Activated T-helper 9 cell treated with anti-CD3 and anti-CD28 coated beads, Interleukin-2, amount 50 U/mL, for 16 hours (primary cell): ENCODE measurements at regions not wholly inside any gene's neighbourhood (a gene's known extent, or its start where the extent isn't known, plus 50 kb on each side); places are given as distances from the start of the nearest gene placed in this dataset.

Experiments
- DNase-seq: peaks from one replicate; pipeline ENCODE4 v3.0.0-alpha.2; 2020; ENCODE audit warnings: low read depth

- DNase-seq, result no peak
These were observed 125.9 kb upstream of the FSTL4 start for GRCh38 chr5:133738271-133738670.

- DNase-seq, result no peak
These were observed 124.2 kb upstream of the FSTL4 start for GRCh38 chr5:133736512-133736911.

- no peak for DNase-seq
These were observed 123.0 kb upstream of the FSTL4 start for GRCh38 chr5:133735346-133735745.

- DNase-seq, result no peak
These were observed 122.6 kb upstream of the FSTL4 start for GRCh38 chr5:133734916-133735315.

GRCh38 chr5:133732536-133732935 lies 120.2 kb upstream of the FSTL4 start:
- DNase-seq, result no peak

- no peak for DNase-seq
These were observed 119.6 kb upstream of the FSTL4 start for GRCh38 chr5:133731951-133732350.

- no peak for DNase-seq
These were observed 118.5 kb upstream of the FSTL4 start for GRCh38 chr5:133730866-133731265.

- DNase-seq, result no peak
These were observed 118.0 kb upstream of the FSTL4 start for GRCh38 chr5:133730346-133730745.

- DNase-seq, result no peak
These were observed 117.5 kb upstream of the FSTL4 start for GRCh38 chr5:133729800-133730199.

- no peak for DNase-seq
These were observed 116.1 kb upstream of the FSTL4 start for GRCh38 chr5:133728475-133728874.

GRCh38 chr5:133727636-133728035 lies 115.3 kb upstream of the FSTL4 start:
- DNase-seq, result no peak

- no peak for DNase-seq
These were observed 111.5 kb upstream of the FSTL4 start for GRCh38 chr5:133723651-133724366.

GRCh38 chr5:133723126-133723525 lies 110.8 kb upstream of the FSTL4 start:
- DNase-seq, result no peak

- no peak for DNase-seq
These were observed 109.0 kb upstream of the FSTL4 start for GRCh38 chr5:133721365-133721764.

- DNase-seq, result no peak
These were observed 106.1 kb upstream of the FSTL4 start for GRCh38 chr5:133718457-133718856.

GRCh38 chr5:133716532-133717183 lies 104.3 kb upstream of the FSTL4 start:
- no peak for DNase-seq

GRCh38 chr5:133715616-133716015 lies 103.3 kb upstream of the FSTL4 start:
- DNase-seq, result no peak

- DNase-seq, result no peak
These were observed 102.9 kb upstream of the FSTL4 start for GRCh38 chr5:133715216-133715615.

- DNase-seq, result no peak
These were observed 102.0 kb upstream of the FSTL4 start for GRCh38 chr5:133714161-133714915.

- DNase-seq, result no peak
These were observed 101.4 kb upstream of the FSTL4 start for GRCh38 chr5:133713751-133714150.

GRCh38 chr5:133713209-133713608 lies 100.9 kb upstream of the FSTL4 start:
- no peak for DNase-seq

GRCh38 chr5:133712562-133712961 lies 100.2 kb upstream of the FSTL4 start:
- DNase-seq, result no peak

- DNase-seq, result no peak
These were observed 96.9 kb upstream of the FSTL4 start for GRCh38 chr5:133709209-133709725.
